NT2/D1 (cell line): ENCODE measurements at regions not wholly inside any gene's neighbourhood (a gene's known extent, or its start where the extent isn't known, plus 50 kb on each side); places are given as distances from the start of the nearest gene placed in this dataset.

Experiments used
- YY1 ChIP-seq: IDR thresholded peaks from 2 replicates; pipeline ENCODE4 v1.6.1; 2011; ENCODE audit not compliant: insufficient read length, insufficient read depth
- ZNF274 ChIP-seq: IDR thresholded peaks from 2 replicates; pipeline ENCODE4 v1.6.1; 2011; ENCODE audit warnings: mild to moderate bottlenecking, low read depth, low read length

DNA sequence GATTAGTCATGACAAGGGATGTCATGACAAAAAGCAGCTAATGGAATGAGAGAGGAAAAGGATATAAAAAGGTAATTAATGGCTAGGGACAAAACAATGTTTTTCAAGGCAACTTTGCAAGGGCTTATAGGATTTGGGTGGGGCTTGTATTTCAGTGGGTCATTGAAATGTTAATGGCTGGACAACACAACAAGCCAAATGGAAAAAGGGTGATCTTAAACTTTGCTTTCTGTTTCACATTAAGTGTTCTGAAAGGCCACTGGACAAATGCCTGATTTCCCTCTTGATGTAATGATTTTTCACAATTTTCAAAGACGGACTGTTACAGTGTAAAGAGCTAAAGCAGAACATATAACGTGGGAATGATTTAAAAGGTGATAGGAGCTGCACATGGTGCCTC lies 345.0 kb downstream of the TUSC7 start:
- TF ChIP-seq ZNF274 (no peak), YY1 (no peak)
